HCT116 (cell line): ENCODE measurements at regions not wholly inside any gene's neighbourhood (a gene's known extent, or its start where the extent isn't known, plus 50 kb on each side); places are given as distances from the start of the nearest gene placed in this dataset.

Experiments
- ATAC-seq: fragments of 200-7000 bp; cut with Tn5 transposase; 2 replicates; pipeline ENCODE4 v1.9.1; 2020; ENCODE audit warnings: mild to moderate bottlenecking, moderate library complexity
- BruUV-seq: library from RNA; stranded (reverse); fragments of 400-500 nt; replicated peaks from 2 replicates; lab custom pipeline; 2021; lab: Mats Ljungman, UMichigan
- CTCF ChIA-PET: fragments of 300-600 bp; sonication (Branson Sonifier 250); formaldehyde crosslinking; loops from one replicate; lab custom pipeline; 2021; ENCODE audit warnings: antibody characterized with exemption; lab: Charles Lee
- POLR2A ChIA-PET: fragments of 300-600, 350-600 bp; sonication (Branson Sonifier 250); formaldehyde crosslinking; loops from one replicate; lab custom pipeline; 2021; ENCODE audit warnings: antibody characterized with exemption; lab: Charles Lee
- RAD21 ChIA-PET, 2 experiments: fragments of 300-600 bp; sonication (Branson Sonifier 250); formaldehyde crosslinking; loops; one replicate each; lab custom pipeline; 2023; ENCODE audit warnings: low total read pairs in 2 of 2; ENCODE audit not compliant: uncharacterized antibody in 2 of 2, unreplicated experiment in 2 of 2, low non-redundant PET in 1 of 2; lab: Charles Lee
- DNase-seq: peaks from one replicate; pipeline ENCODE4 v3.0.0-alpha.2; 2010; ENCODE audit warnings: low read depth, low spot score
- H2AFZ ChIP-seq: fragments of 200-600 bp; shearing (Covaris generic), sonication (generic); 2 replicates; pipeline ENCODE4 v1.6.1; 2017; ENCODE audit warnings: low read depth, mixed run types, mixed read lengths, antibody characterized with exemption, low read length; ENCODE audit not compliant: poor library complexity, severe bottlenecking
- H3K27ac ChIP-seq: 2 replicates; pipeline ENCODE4 v1.5.1; 2012; ENCODE audit warnings: low read depth, low read length
- H3K27me3 ChIP-seq: fragments of 200-600 bp; sonication (generic); 2 replicates; pipeline ENCODE4 v1.6.1; 2016; ENCODE audit warnings: mixed run types, low read length, mixed read lengths; ENCODE audit not compliant: insufficient read depth
- H3K36me3 ChIP-seq, 2 experiments: fragments of 200-500 bp in 1 of 2; fragments of 200-600 bp in 1 of 2; sonication (Bioruptor generic) in 1 of 2; sonication (generic) in 1 of 2; 2 replicates each; pipeline versions ENCODE4 v1.5.1 to v1.6.1; 2014 to 2016; ENCODE audit warnings: low read length in 2 of 2, inconsistent platforms in 1 of 2, mixed read lengths in 1 of 2, mixed run types in 1 of 2; ENCODE audit not compliant: insufficient read depth in 2 of 2, control insufficient read depth in 1 of 2
- H3K4me1 ChIP-seq, 2 experiments: fragments of 200-600 bp in 1 of 2; sonication (generic) in 1 of 2; 2 replicates each; pipeline versions ENCODE4 v1.5.1 to v1.6.1; 2012 to 2017; ENCODE audit warnings: low read length in 2 of 2, inconsistent platforms in 1 of 2, mild to moderate bottlenecking in 1 of 2, mixed read lengths in 1 of 2, mixed run types in 1 of 2, moderate library complexity in 1 of 2; ENCODE audit not compliant: insufficient read depth in 2 of 2, control insufficient read depth in 1 of 2
- H3K4me2 ChIP-seq: fragments of 200-600 bp; sonication (generic); 2 replicates; pipeline ENCODE4 v1.6.1; 2017; ENCODE audit warnings: mixed run types, low read length, mixed read lengths
- H3K4me3 ChIP-seq, 2 experiments: fragments of 200-600 bp in 1 of 2; sonication (generic) in 1 of 2; replicated peaks in 1 of 2; 2 replicates each; pipeline ENCODE4 v1.5.1; 2011 to 2016; ENCODE audit warnings: low read length in 2 of 2, control low read depth in 1 of 2, low read depth in 1 of 2, mild to moderate bottlenecking in 1 of 2, mixed read lengths in 1 of 2, mixed run types in 1 of 2
- H3K79me2 ChIP-seq: fragments of 200-600 bp; sonication (generic); 2 replicates; pipeline ENCODE4 v1.6.1; 2017; ENCODE audit warnings: mild to moderate bottlenecking, mixed run types, low read length, moderate library complexity, mixed read lengths; ENCODE audit not compliant: insufficient read depth
- H3K9ac ChIP-seq: fragments of 200-600 bp; sonication (generic); 2 replicates; pipeline ENCODE4 v1.6.1; 2016; ENCODE audit warnings: low read length, mixed read lengths
- H3K9me2 ChIP-seq: fragments of 200-600 bp; sonication (generic), shearing (Covaris generic); 2 replicates; pipeline ENCODE4 v1.6.1; 2017; ENCODE audit warnings: mixed run types, mild to moderate bottlenecking, moderate library complexity; ENCODE audit not compliant: insufficient read depth
- H3K9me3 ChIP-seq, 2 experiments: fragments of 200-500 bp in 1 of 2; fragments of 200-600 bp in 1 of 2; sonication (Bioruptor generic) in 1 of 2; sonication (generic) in 1 of 2; 2 replicates each; pipeline ENCODE4 v1.6.1; 2014 to 2017; ENCODE audit warnings: low read length in 2 of 2, mixed read lengths in 2 of 2, inconsistent platforms in 1 of 2, low read depth in 1 of 2, mild to moderate bottlenecking in 1 of 2, mixed run types in 1 of 2, moderate library complexity in 1 of 2; ENCODE audit not compliant: control insufficient read depth in 1 of 2, insufficient read depth in 1 of 2
- H4K20me1 ChIP-seq: fragments of 200-600 bp; sonication (generic), shearing (Covaris generic); 2 replicates; pipeline ENCODE4 v1.6.1; 2017; ENCODE audit warnings: mixed run types, mild to moderate bottlenecking, moderate library complexity; ENCODE audit not compliant: insufficient read depth
- CBX3 ChIP-seq: IDR thresholded peaks from 2 replicates; pipeline ENCODE4 v1.6.1; 2012; ENCODE audit warnings: low read depth
- EGR1 ChIP-seq: IDR thresholded peaks from 2 replicates; pipeline ENCODE4 v1.6.1; 2012; ENCODE audit warnings: low read depth
- RAD21 ChIP-seq: IDR thresholded peaks from 2 replicates; pipeline ENCODE4 v1.6.1; 2012; ENCODE audit warnings: low read depth, mild to moderate bottlenecking
- intact Hi-C: fragments of 100-400 bp; cut with micrococcal nuclease; formaldehyde crosslinking; loops from 2 replicates; pipeline ENCODE4 v1.10.0; 2022

- no peak for DNase-seq
- Histone ChIP-seq H3K4me1 (peaks cover 0 to 20% of the 10 kb centered on the region in 2 experiments; a peak in 2 of 4 replicates), H3K27me3 (no peaks in the 10 kb centered on the region), H3K4me2 (no peak overlapping the region), H2AFZ (no peak overlapping the region), H3K36me3 (no peaks in the 10 kb centered on the region), H3K9me2 (no peaks in the 10 kb centered on the region), H3K4me3 (no peak overlapping the region), H3K9ac (no peak overlapping the region), H3K9me3 (no peaks in the 10 kb centered on the region), H3K79me2 (no peaks in the 10 kb centered on the region), H4K20me1 (no peaks in the 10 kb centered on the region), H3K27ac (no peak overlapping the region)
- no peak for ATAC-seq
- POLR2A ChIA-PET = no interaction called here
- intact Hi-C loops = no loop called here
- TF ChIP-seq CBX3 (no peak), RAD21 (peak; percentile 31; the same call in 1 of the 2 replicates)
- CTCF ChIA-PET = no interaction called here
- RAD21 ChIA-PET = no interaction called here
- BruUV-seq = no TSS peak
Measured at GRCh38 chr10:3902054-3902808, 117.2 kb upstream of the KLF6 start.

- no peak overlapping the region for H3K9ac ChIP-seq
- no peak for DNase-seq
- ChIA-PET RAD21 (no interaction called here), POLR2A (no interaction called here), CTCF (no interaction called here)
- H3K4me2 ChIP-seq = no peak overlapping the region
- H3K36me3 ChIP-seq = no peaks in the 10 kb centered on the region
- H3K9me3 ChIP-seq = no peaks in the 10 kb centered on the region
- no peak overlapping the region for H3K27ac ChIP-seq
- no peak overlapping the region for H3K4me3 ChIP-seq
- intact Hi-C loops = no loop called here
- ATAC-seq = no peak
- H3K4me1 ChIP-seq = peaks cover 0 to 22% of the 10 kb centered on the region in 2 experiments; a peak in 2 of 4 replicates
- no peaks in the 10 kb centered on the region for H3K27me3 ChIP-seq
- H4K20me1 ChIP-seq = no peaks in the 10 kb centered on the region
- no peak for TF ChIP-seq EGR1
- H2AFZ ChIP-seq = no peak overlapping the region
- no peaks in the 10 kb centered on the region for H3K9me2 ChIP-seq
- no TSS peak for BruUV-seq
- H3K79me2 ChIP-seq = no peaks in the 10 kb centered on the region
Measured at GRCh38 chr10:3901370-3901769, 116.4 kb upstream of the KLF6 start.
